ENCODE measurements at regions not wholly inside any gene's neighbourhood (a gene's known extent, or its start where the extent isn't known, plus 50 kb on each side); places are given as distances from the start of the nearest gene placed in this dataset.
A peak's percentile ranks its signal among the peaks of the same experiment; 100 is the strongest.
"Not testable (repeated sequence)": the region's sequence is repeated elsewhere in the genome, so short reads cannot be mapped to it uniquely, and the experiment has no call there.

DNA sequence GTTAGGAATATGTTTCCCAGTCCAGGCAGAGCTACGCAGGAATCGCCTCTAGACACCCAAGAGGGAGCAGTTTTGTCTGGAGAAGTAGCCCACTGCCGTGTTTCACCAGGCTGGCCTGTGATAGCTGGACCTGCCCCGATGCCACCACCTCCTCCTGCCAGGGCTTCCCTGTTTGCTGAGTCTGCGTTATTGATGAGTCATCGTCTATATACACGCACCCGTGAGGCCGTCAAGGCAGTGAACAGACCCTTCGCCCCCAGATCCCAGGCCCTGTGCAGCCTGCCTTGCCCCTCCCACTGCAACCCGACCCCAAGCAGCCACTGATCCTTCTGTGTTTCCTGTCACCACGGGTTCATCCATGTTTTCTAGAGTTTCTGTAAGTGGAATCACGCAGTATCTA is 141.9 kb downstream of the IGLL1 start:
- no peak for DNase-seq (ENCODE audit: low read depth in 1 of 2, low spot score in 1 of 2)

DNA sequence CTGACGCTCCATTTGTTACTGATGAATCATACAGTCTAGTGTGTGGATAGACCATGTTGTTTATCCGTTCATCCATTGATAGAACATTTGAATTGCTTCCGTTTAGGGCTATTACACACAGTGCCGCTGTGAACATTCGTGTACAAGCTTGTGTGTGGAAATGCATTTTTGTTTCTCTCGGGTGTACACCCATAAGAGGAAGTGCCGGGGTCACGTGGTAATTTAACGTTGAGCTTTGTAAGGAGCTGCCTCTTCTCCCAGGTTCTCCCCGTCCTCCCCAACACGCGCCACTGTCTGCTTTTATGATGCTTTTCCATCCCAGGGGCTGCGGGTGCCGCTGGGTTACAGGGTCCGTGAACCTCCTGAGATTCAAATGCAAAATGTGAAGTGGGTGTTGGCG is 142.3 kb downstream of the IGLL1 start:
- no peak for DNase-seq (ENCODE audit: low read depth in 1 of 2, low spot score in 1 of 2)

DNA sequence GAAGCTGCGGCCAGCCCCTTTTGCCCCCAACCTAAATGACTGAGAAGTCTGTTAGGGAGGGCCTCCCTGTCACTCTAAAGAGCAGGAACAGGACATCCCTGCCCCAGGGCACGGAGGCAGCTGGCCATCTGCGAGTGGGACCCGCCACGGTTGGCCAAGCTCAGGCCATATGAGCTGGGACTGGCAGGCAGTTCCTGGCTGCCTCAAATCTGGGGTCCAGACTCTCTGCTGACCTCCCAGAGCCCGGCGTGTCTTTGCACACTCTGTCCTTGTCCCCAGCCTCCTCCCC is 143.0 kb downstream of the IGLL1 start:
- DNase-seq (ENCODE audit: low read depth in 1 of 2, low spot score in 1 of 2): not testable (repeated sequence)

DNA sequence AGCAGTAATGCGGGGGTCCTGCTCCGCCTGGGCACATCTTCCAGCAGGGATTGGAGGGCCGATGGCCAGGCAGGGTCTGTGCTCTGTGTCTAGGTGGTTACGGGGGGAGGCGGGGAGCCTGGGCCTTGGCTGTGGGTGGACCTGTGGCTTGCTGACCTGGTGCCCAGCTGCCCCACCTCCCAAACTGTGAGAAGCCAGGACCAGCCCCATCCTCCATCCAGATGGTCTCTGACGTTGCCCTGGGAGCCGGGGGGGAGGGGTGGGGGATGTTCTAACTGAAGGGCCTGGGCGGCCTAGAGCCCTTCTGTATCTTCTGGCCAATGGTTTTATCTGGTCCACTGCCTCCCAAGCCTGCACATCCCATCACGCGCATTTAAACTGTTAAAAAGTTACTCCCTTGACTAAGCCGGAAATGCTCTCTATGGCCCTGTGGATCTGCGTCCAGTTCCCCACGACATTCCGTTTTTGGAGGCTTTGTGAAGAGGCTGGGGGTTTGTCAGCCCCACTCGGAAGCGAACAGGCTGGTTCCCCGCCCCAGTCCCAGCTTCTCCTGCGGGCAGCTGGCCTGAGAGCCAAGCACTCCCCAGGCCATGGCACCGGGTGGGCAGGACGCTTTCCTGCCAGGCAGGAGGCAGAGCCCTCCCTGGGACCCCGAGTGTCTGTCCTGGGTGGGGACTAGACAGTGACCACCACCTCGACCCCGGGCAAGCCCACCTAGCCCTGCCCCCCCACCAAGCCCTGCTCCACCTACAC is 143.6 kb downstream of the IGLL1 start:
- DNase-seq (ENCODE audit: low read depth in 1 of 2, low spot score in 1 of 2): not testable (repeated sequence)

DNA sequence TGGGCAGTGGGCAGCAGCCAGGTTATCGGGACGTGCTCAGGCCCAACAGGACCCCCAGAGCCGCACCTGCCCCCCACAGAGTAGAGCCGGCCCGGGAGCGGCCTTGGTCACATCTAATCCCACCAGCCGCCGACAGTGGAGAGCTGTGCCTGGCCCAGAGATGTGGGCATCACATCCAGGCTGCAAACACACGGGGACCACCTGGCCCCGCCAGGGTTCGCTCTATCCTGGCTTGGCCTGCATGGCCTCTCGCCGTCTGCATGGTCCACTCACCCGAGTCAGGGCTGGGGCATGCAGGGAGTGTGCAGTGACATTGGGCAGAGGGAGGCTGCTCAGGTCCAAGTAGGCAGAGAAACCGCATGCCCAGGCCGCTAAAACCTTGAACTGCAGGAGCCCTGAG is 144.9 kb downstream of the IGLL1 start:
- DNase-seq (ENCODE audit: low read depth in 1 of 2, low spot score in 1 of 2): not testable (repeated sequence)

DNA sequence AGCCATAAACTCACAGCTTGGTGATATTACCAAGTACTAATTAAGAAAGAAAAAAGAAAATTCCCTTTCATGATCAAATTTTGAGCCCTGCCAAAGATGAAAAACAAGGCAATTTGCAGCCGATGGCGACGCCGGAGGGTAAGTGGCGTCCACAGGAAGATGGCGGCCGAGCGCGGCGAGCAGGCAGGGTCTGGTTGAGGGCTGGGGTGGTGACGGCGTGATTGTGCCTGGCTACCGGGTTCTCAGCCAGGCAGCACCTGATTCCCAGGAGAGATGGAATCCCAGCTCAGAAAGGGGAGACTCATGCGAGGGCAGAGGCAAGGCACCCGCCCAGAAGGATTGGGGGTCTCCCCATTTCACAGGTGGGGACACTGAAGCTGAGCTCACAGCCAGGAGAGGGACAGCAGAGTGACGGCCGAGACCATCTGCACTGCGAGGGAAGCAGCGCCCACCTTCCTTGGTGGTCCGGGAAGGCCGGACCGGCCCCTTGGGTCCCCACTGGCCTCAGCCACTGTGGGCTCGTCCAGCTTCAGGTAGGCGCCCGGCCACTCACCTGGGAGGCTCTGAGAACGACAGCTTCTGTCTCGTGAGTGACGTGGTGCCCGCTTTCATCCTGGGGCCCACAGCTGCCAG is 145.8 kb downstream of the IGLL1 start:
- not testable (repeated sequence) for DNase-seq (ENCODE audit: low read depth in 1 of 2, low spot score in 1 of 2)

DNA sequence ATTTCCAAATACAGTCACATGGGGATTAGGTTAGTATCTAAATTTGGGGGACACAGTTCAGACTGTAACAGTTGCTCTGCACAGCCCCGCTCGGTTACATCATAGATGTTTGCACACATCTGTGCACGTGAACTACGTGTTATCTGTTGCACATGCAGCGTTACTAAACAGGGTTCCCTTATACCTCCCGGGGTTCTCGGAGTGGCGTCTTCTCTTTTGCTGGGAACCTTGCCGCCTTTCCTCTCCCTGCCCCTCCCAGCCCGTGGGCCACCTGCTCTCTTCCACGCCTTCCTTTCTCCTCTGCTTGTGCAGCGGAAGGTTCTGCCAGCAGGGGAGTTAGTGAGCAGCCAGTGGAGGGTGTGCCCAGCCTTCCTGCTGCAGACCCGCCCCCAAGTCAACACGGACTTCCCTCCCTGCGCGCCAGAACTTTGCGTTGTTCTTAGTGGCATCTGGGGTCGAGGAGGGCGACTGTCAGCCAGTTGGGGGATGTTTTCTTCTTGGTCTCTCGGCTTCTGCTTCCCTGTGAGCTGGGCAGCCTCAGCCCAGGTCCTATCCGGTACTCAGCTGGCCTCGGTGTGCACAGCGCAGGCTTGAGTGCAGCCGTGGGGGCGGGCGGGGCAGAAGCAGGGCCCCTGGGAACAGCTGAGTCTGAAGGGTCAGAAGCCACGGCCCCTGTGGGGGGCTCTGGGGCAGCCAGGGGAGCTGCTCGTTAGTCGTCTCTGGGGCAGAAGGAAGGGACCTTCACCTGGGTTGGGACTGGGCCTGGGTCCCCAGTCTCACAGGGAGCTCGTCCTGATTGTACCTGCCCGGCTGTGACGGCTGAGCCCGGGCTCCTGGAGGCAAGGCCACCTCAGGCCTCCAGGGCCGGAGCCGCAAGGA is 146.7 kb downstream of the IGLL1 start:
- DNase-seq (ENCODE audit: low read depth in 1 of 2, low spot score in 1 of 2): peak; percentile 7 to 13

DNA sequence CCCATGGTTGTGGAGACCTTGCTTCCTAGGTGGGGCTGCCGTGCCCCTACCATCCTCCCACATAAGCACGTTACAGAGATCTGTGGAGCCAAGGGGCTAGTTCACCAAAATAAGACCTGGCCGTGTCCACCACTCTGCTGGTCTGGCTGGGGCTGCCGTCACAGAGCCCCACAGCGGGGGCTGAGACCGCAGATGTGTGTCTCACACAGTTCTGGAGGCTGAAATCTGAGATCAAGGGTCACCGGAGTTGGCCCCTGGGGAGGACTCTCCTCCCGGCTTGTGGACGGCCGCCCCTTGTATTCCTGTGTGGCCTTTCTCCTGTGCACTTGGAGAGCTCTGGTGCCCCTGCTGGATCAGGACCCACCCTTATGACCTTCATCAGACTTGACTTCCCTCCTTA is 147.4 kb downstream of the IGLL1 start:
- DNase-seq (ENCODE audit: low read depth in 1 of 2, low spot score in 1 of 2): not testable (repeated sequence)

DNA sequence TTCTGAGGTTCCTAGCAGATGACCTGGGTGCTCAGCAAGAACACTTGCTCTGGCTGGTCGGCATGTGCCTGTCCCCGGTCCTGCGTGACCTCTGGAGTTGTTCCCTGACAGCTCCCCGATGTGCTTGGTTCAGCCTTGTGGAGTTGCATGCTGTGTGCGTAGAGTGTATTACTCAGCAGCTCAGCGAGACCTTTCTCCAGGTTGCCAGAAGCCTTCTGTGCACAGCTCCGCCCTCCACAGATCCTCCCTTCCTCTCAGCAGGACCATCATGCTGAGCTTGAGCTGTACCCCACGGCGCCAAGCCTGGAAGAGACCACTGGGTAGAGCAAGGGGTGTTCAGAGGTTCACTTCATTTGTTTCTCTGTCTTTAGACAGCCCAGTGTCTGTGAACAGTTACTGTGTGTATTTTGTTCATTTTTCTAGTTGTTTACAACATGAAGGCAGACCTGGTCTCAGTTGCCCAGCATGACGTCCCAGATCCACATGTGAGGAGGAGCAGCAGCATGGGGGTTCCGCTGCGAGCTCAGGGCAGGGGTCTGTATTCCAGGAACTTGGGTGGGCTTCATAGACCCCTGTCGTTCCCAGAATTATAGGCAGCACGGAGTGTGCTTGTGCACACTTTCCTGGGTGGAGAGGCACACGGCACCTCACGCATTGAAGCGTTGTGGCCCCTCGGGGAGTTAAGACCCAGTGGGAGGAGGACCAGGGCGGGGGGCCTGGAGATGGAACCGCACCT is 148.6 kb downstream of the IGLL1 start:
- DNase-seq (ENCODE audit: low read depth in 1 of 2, low spot score in 1 of 2): no peak

DNA sequence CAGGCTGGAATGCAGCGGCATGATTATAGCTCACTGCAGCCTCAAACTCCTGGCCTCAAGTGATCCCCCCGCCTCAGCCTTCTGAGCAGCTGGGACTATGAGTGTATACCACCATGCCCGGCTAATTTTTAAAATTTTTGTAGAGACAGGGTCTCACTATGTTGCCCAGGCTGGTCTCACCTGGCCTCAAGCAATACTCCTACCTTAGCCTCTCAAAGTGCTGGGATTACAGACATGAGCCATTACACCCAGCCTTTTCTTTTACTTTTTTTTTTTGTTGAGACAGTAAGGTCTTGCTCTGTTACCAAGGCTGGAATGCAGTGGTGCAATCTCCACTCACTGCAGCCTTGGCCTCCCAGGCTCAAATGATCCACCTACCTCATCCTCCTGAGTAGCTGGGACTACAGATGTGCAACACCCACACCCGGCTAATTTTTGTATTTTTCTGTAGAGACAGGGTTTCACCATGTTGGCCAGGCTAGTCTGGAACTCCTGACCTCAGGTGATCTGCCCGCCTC is 155.5 kb downstream of the IGLL1 start:
- not testable (repeated sequence) for DNase-seq (ENCODE audit: low read depth in 1 of 2, low spot score in 1 of 2)

DNA sequence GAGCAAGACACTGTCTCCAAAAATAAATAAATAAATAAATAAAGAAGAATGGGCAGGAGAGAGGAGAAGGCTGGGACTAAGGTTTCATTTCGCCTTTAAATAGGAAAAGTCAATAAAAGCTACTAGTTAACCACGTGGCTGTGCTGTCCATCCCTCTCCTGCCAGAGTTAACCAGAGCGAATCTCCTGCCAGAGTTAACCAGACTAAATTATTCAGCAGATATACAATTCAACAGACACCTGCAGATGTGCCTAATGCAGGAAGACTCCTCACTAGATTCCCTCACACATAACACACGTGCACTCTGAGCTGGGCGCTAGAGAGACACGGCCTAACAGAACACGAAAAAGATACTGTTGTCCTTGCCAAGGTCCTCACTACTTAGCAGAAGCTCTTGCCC is 156.1 kb downstream of the IGLL1 start:
- no peak for DNase-seq (ENCODE audit: low read depth in 1 of 2, low spot score in 1 of 2)

DNA sequence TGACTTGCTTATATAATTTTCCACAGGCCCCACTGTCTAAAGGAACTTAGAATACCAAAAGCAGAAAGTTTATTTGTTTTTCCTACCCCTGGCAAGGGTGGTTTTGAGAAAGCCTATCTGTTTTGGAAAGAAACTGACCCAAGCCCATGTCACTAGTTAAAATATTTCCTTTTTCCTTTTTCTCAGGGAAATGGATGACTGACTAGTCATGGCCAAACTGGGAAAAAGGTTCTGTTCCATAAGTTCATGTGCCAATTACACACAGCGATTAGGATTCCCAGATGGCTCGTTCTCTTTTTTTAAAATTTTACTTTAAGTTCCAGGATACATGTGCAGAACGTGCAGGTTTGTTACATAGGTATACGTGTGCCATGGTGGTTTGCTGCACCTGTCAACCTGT is 157.8 kb downstream of the IGLL1 start:
- not testable (repeated sequence) for DNase-seq (ENCODE audit: low read depth in 1 of 2, low spot score in 1 of 2)

DNA sequence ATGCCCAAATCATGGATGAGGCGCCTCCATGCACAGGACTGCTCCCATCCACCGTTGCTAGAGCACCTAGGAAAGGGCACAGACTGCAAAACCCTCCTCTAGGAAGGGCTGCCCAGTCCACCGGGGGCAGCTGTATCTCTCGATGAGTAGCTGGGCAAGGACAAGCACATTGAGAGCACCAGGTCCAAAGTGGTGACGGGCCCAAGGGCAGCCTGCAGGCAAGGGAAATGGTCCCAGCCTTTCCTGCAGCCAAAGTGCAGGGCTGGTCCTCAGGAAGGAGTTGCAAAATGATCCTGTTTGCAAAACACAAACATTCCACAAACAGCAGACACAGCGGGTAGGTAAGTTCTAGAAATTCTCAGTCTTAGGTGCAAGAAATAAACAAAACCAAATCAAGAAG is 158.8 kb downstream of the IGLL1 start:
- not testable (repeated sequence) for DNase-seq (ENCODE audit: low read depth in 1 of 2, low spot score in 1 of 2)

DNA sequence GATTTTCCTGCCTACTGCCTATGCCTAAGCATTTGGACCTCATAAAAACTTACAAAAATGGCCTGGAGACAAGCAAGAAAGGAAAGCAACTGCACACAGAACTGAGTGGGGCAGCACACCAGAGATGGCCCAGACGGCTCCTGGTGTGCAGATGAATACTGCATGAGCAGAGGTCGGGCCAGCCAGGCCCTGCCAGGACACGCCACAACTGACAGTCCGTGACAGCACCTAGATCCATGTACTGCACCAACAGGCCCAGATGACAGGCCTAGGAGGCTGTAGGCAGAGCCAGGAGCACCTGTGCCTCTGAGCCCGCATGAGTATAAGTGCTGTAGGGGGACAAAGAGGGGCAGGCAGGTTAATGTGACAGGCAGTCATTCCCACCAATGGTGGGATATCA is 160.2 kb downstream of the IGLL1 start:
- DNase-seq (ENCODE audit: low read depth in 1 of 2, low spot score in 1 of 2): no peak

DNA sequence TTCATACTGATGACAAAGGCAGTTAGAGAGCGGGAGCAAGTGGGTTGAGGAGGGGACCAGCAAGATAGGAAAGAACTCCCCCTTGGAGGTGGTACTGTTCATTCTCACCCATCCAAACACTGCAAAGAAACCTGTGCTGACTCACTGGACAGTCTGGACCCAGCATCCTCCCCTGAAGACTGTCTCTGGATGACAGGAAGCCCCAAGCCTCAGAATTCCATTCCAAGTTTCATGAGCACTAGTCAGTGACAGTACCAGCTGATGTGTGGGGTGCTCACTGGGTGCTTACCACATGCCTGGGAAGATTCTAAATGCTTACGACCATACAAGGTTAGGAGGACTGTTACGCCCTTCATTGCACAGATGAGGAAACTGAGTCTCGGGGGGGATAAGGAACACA is 160.9 kb downstream of the IGLL1 start:
- DNase-seq (ENCODE audit: low read depth in 1 of 2, low spot score in 1 of 2): no peak

DNA sequence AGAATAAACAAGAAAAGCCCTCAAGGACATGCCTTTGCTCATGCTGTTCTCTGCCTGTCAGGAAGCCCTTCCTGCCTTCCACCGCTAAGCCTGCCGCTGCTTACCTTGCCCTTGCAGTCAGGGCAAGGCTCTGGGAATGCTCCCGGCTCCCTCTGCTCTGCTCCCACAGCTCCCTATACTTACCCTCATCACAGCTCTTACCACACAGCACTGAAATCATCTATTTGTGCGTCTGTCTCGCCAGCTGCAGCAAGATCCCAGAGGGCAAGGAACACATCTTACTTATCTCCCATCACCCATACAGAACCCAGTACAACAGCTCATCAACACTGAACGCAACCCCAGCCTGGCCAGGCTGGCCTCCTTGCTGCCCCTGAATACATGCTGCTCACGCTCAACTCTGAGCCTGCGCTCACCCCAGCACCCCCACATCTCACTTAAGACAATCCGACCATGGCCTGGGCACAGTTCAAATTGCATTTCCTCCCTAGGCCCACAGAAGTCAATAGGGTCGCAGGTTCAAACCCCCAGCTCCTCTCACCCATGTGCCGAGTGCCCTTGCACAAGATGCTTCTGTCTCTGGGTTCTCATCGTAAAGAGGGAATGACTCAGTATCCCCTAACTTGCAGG is 161.8 kb downstream of the IGLL1 start:
- no peak for DNase-seq (ENCODE audit: low read depth in 1 of 2, low spot score in 1 of 2)

DNA sequence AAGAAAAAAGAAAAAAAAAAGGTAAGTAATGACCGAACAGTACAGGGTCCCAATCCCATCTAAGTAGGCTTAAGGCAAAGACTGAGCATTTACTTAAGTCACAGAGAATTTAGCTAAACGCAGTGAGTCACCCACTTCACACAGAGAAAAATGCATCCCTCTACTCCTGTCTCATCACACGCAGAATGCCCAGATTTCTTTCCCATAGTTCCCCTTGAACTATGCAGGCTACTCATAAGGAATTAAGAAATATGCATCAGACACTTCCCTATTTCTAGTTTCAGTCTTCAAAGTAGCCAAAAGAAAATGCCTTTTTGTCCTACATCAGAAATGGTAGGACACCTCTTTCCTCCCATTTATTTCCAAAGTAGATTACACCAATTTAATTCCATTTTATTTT is 162.8 kb downstream of the IGLL1 start:
- not testable (repeated sequence) for DNase-seq (ENCODE audit: low read depth in 1 of 2, low spot score in 1 of 2)

DNA sequence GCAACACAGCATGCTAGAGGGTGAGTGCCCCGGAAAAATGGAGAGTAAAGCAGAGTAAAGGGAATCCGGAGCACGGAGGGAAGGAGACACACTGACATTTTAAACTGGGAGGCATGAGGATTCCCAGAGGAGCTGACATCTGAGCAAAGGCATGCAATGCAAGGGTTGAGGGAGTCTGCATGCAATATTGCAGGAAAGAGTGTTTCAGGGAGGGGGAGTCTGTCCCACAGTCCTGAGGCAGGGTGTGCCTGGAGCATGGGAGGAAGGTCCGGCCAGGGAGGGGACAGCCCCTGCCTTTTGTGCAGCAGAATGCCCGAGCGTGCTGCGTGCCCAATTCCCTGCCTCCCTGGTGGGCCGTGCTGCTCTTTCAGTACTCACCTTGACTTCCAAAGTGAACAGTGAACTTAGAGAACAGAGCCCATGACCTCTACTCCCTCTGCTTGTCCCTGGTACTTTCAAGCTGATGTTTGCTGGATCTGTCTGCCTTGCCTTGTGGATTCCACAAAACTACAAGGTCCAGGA is 163.9 kb downstream of the IGLL1 start:
- DNase-seq (ENCODE audit: low read depth in 1 of 2, low spot score in 1 of 2): not testable (repeated sequence)

DNA sequence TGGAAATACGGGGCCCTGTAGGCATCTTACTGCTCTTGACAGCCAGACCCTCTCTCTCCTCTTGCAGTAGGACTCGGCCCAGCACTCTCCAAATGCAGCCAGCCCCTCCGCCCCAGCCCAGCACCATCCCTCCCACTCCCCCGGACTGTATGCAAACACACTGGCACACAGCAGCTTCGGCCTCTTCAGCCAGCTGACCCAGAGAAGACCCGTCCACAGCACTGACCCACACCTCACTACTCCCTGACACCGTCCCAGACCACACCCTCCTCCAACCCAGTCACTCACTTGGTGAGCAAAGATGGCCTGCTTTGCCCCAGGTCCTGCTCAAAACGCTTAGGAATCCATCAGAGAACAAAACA is 164.6 kb downstream of the IGLL1 start:
- DNase-seq (ENCODE audit: low read depth in 1 of 2, low spot score in 1 of 2): no peak

DNA sequence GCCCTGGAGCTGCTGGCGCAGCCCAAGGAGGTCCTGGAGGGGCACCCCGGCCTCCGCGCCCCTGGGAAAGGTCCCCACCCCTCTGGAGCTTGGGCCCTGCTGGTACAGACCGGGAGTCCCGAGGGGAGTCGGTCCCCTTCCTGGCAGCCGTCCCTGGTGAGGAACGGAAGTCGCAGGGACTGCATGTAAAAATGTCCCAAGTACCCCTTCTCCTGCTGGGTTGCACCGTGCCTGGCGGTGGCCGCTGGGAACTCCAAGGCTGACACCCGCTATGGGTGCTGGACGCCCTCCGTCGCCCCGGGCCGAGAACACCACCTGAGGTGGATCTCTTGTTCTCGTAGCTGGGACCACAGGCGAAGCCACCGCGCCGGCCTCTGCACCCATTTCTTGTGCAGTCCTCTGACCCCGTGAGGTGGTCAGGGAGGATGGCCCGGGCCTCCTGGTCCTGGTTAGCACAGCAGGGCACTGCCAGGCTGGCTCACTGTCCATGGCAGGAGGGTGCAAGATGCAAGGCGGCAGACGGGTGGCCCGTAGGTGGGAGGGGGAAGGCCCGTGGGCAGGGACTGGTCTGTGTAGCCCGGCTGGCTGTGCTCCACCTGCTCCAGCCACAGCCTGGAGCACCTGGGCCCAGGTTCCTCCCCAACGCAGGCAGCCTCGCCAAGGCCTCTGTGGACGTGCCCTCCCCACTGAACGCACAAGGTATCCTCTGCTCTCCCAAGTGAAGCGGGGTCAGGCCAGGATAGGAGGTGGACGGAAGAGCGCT is 165.2 kb downstream of the IGLL1 start:
- DNase-seq (ENCODE audit: low read depth in 1 of 2, low spot score in 1 of 2): no peak

All from activated CD4-positive, alpha-beta T cell treated with anti-CD3 and anti-CD28 coated beads, Interleukin-2, amount 50 U/mL, for 24 hours (primary cell).